GM18502 (cell line): ENCODE measurements at regions not wholly inside any gene's neighbourhood (a gene's known extent, or its start where the extent isn't known, plus 50 kb on each side); places are given as distances from the start of the nearest gene placed in this dataset.
"Not testable (repeated sequence)": the region's sequence is repeated elsewhere in the genome, so short reads cannot be mapped to it uniquely, and the experiment has no call there.

Experiments used
- ATAC-seq: cut with Tn5 transposase; IDR thresholded peaks from one replicate; pipeline ENCODE4 v1.9.1; 2021; ENCODE audit warnings: mild to moderate bottlenecking; ENCODE audit not compliant: unreplicated experiment, poor library complexity

DNA sequence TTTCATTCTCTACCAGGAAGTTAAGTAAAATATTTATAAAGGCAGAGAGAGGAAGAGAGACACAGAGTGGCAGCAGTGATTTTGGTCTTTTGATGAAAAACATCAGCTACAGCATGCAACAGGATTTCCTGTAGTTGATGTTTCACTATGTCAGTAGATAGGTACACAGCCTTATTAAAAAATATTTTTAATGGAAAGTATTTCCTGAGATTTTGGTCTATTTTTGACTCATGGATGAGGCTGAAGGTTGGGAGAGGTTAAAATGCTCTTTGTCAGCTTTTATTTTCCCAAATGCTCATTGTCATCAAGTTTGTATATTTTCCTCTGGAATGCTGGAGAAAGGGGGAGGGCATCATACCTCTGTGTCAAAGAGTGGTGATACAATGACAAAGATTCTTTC lies 1112.5 kb downstream of the CBLN2 start:
- no peak for ATAC-seq

GRCh38 chr18:71431171-71431570 lies 1113.0 kb downstream of the CBLN2 start:
- no peak for ATAC-seq

GRCh38 chr18:71426441-71426840 lies 1117.7 kb downstream of the CBLN2 start:
- no peak for ATAC-seq

DNA sequence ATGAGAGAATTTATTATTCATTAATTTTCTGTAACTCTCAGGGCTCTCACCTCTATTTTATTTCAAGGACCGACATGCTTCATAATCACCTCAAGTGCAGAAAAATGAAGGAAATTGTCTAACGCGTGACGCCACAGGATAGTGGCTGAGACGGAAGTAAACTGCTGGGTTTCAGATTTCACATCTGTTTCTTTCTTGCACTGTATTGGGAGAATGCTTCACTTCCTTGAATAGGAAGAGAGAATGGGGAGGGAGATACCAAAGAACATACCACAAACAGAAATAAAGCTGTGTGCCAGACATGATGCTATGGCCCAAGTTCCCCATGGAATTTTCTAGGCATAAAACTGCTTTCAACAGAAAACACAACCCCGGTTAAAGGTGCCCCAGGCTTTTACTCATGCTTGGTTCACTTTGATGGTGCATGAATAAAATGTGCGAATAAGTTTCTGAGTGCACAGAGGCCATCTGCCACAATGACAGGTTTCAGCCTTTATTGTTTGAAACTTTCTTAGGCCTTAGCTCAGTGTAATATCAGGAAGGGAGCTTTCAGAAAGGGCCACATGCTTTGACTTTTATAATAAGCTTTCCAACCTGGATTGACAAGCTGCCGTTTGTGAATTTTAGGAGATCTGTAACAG lies 1116.4 kb downstream of the SOCS6 start:
- ATAC-seq = no peak

GRCh38 chr18:71403501-71403900 lies 1114.7 kb downstream of the SOCS6 start:
- no peak for ATAC-seq

DNA sequence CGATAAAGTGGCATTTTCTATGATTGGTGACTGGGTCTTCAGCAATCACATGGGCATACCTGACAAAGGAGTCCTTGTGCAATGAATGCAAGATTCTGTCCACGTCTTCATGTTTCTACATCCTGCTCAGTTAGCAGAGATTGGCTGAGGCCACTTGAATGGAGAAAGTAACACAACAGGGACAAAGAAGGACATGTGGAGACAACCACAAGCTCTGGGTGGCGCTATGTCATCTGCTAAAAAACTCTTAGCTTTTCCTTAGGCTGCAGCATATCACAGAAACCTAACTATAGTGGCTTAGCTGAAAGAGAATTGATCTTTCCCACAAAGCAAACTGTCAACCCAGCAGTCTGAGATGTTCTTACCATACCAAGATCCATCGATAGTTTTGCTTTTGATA lies 1109.7 kb downstream of the SOCS6 start:
- no peak for ATAC-seq

DNA sequence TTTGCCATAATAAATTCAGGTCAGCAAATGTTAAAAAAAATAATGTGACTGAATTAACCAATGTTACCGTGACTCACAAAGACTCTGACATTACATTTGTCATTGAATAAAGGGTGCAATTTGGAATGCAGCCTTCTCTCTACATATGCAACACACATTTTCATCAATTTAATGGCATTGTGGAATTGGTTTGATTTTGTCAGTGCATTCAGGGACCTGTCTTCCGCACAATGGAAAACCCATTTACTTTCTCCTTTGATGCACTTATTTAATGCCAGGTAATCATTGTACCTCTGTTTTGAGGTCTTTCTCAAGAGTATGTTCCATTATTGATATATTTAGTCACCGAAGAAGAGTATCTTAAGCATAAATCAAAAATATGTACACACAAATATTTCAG lies 1099.3 kb downstream of the SOCS6 start:
- ATAC-seq = no peak

DNA sequence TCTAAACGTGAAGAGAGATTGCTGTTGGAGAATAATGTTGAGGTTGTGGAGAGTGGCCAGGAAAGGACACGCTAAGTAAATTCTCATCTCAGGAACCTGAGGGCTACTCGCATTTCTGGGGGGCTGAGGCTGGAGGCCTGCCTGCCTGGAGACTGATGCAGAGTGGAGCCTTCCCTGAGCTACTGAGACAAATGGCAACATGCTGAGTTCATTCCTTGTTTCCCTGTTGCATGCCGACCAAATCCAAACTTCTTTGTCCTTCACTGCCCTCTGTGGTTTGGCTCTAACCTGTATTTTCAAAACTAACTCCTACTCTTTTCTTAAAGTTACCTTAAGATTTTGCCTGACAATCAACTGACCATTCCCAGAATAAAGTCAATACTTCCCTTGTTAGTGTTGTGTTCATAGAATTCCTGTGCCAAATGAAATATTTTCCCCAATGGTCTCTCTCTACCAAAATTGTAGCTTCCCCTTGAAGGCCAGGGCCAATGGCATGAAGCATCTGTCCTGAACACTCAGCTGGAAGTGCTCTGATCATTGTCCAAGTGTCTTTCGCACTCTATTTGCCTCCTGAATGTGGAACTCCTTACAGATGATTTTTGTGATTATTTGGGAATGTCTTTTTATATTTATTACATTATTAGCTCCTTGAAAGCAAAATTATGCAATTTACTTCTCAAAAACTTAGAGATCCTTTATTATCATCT lies 1085.6 kb downstream of the SOCS6 start:
- ATAC-seq = no peak

DNA sequence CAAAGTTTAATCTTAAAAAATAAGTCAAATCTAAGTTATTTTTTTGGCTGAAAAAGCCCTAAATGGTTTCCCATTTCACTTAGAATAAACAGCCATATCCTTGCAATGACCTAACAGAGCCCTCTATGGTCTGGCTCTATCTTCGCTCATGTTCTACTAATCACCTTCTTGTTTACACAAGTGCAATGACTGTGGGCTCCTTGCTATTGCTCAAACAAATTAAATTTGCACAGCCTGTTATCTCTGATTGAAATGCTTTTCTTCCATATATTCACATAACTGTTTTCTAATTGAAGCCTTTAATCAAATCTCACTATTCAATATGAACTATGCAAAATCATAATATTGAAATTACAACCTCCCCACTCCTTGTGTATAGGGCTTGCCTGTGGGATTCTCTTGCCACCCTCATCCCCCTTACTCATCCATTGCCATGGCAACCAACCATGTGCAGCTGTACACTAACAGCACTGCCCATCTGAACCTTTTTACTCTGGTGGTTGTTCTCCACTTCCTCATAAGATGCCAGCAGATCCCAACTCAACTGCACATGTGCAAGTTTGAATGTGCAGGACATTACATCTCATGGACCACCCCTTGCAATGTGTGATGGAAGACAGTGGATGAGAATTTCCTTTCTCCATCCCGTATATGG lies 1083.2 kb downstream of the SOCS6 start:
- no peak for ATAC-seq

GRCh38 chr18:71370671-71371445 lies 1082.0 kb downstream of the SOCS6 start:
- ATAC-seq = no peak

DNA sequence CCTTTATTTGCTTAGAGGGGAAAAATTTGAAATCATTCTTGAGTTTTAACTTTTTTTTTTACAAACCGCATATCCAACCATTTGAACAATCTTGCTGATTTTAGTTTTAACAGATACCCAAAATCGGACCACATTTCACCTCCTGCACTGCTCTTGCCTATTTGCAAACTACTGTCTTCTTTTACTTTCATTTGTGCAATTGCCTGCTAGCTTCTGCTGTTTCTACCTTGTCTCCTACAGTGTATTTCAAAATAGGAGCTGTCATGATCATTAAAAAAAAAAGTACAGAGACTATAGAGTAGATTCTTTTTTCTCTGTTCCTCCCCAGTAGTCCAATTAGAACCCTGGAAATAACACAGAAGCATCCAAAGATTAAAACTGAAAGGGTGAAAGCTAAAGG lies 1081.2 kb downstream of the SOCS6 start:
- no peak for ATAC-seq

- no peak for ATAC-seq
These were observed 1073.3 kb downstream of the SOCS6 start for GRCh38 chr18:71362140-71362539.

DNA sequence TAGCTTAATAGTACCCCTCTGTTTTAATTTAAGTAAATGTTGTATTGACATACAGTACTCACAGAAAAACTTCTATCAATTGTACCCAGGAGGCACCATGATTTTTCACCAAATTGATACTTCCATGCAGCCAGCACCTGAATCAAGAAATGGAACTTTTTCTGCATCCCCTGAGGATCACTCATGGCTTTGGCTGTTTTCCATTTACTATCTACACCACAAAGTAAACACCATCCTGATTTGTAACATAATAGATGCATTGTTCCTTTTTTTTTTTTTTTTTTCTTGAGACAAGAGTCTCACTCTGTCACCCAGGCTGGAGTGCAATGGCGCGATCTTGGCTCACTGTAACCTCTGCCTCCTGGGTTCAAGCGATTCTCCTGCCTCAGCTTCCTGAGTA lies 1066.8 kb downstream of the SOCS6 start:
- not testable (repeated sequence) for ATAC-seq

- no peak for ATAC-seq
These were observed 1063.8 kb downstream of the SOCS6 start for GRCh38 chr18:71352618-71353017.

DNA sequence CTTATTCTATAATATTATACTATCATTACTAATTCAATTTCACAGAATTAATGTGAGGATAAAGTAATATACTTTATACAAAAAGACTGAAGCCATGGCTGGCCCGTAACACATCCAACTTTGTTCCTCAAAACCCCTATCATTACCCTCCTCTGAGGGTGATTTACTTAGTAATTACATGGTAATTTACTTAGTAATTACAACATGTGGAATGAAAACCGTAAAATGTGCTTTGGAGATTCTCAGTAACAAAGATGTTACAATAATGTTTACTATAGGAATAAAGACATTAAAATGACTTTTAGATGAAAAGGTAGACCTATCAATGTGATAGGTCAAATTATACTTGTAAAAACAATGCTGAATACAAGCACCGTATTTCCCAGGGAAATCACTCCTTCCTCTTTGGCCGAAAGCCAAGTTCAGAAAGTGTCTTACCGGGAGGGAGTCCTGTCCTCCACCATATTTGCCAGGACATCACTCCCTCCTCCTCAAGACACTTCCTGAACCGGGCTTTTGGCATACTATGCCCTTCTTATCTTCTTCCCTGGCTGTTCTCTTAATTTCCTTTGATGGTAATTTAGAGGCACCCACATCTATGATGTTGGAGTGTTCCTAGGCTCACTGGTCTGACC lies 1047.8 kb downstream of the SOCS6 start:
- no peak for ATAC-seq

GRCh38 chr18:71329563-71329962 lies 1040.7 kb downstream of the SOCS6 start:
- ATAC-seq = no peak

- no peak for ATAC-seq
These were observed 1040.3 kb downstream of the SOCS6 start for GRCh38 chr18:71329114-71329513.

DNA sequence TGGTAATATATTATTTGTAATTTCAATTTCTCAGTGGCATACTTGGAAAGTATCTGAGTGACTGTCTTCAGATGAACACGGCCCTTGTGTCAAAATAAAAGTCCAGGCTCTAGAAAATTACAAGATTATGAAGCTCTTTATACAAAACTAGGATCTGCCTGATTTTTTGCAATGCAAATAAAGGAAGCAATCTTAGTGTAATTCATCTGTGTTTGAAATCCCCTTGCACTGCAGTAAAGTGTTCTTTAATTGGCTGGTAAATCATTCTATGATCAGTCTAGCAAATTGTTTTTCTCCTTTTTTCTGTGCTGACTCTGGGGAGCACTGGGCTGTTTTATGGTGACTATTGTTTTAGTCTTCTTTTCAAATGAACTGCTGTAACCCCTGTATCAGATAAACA lies 1039.0 kb downstream of the SOCS6 start:
- ATAC-seq = no peak

DNA sequence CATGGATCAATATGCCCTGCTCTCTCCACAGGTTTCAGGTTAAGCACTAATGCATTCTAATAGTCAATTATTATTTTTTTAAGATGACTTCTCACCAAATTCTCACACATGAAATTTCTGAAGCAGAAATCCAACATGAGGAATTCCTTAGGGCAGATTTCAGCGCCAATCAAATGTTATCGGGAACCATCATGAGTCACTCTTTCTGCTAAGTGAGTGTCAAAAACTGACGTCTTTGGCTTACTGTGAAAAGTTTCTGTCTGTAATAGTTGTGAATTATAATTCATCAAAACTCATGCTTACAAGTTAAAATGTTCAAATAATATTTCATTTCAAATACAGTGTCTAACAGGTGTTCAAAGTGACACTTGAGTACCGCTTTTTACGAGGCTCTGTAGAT lies 1038.6 kb downstream of the SOCS6 start:
- no peak for ATAC-seq

DNA sequence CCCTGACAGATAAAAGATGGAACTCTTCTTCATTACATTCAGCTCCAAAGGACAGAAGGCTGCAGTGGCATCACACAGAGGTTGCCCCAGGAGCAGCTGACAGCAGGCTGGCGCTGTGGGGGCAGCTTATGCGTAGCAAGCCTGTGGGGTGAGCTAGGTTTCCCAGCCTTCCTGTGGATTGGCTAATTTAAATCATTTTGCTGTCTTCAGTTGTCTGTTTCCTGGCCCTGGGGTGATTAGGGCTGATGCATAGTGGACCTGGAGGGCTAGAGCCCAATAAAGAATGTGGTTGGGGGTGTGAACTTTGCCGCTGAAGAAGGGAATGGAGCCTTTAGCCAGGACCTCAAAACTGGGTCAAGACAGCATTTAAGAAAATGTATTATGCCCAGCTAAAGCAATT lies 1038.0 kb downstream of the SOCS6 start:
- ATAC-seq = no peak

DNA sequence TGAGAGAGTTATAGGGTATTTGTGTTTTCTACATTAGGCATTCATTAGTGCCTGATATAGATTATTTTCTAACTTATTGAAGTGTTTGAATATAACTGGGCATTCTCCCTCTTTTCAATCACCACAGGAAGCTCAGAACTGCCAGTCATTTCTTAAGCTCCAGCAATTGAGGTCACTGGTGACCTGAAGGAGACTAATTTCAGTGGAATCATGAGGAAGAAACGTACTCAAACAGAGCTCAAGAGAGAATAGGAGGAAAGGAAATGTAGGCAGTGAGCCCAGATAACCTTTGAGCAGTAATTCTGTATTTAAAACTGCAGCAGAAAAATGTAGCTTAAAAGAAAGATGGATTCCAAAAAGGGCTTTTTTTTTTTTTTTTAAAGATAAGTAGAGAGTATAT lies 1035.5 kb downstream of the SOCS6 start:
- ATAC-seq = no peak
